Anterior cingulate cortex (tissue), 58 donors: ENCODE measurements at regions not wholly inside any gene's neighbourhood (a gene's known extent, or its start where the extent isn't known, plus 50 kb on each side); places are given as distances from the start of the nearest gene placed in this dataset.
"Not testable (repeated sequence)": the region's sequence is repeated elsewhere in the genome, so short reads cannot be mapped to it uniquely, and the experiment has no call there.

ENCODE experiments used
- DNase-seq, 58 donors: peaks; one replicate each; lab custom pipeline; 2025; lab: John Stamatoyannopoulos, UW

- not testable (repeated sequence) for DNase-seq
These were observed 103.1 kb downstream of the CAPZA3 start for GRCh38 chr12:18840997-18841396.

- no peak for DNase-seq
These were observed 111.2 kb downstream of the CAPZA3 start for GRCh38 chr12:18849080-18849479.

DNA sequence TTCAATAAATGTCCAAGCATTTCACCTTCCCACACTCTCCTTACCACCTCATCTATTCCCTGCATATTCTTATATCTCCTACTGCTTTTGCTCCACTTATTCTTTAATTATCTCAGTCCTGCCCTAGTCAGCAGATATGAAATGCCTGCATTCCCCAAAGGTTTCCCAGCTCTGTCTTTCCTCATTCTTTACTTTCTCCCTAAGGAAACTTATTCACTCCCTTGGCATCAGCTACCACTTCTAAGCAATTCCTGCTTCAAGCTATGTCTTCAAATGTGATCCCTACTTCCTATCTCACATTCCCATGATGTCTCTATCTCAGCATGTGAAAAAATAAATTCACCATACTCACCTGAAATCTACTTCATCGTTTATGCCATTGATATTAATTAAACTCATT, 111.8 kb downstream of the CAPZA3 start:
- no peak for DNase-seq

DNA sequence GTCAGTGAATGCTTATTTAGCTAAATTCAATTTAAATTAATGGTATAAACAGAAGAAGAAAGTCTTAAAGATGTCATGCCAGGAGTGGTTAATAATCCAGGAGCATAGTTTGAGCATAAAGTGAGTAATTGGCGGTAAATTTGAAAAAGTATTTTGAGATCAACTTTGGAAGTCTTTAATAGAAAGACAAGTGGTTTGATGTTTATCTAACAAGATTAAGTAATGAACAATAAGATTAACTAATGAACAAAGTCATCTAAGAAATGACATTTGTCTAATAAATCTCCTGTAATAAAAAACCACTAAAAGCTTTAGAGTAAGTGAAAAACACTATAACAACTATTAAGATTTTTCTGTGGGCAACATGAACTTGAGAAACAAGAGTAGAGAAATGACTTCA, 112.8 kb downstream of the CAPZA3 start:
- DNase-seq, result no peak

- no peak for DNase-seq
These were observed 113.4 kb downstream of the CAPZA3 start for GRCh38 chr12:18851271-18851670.

DNA sequence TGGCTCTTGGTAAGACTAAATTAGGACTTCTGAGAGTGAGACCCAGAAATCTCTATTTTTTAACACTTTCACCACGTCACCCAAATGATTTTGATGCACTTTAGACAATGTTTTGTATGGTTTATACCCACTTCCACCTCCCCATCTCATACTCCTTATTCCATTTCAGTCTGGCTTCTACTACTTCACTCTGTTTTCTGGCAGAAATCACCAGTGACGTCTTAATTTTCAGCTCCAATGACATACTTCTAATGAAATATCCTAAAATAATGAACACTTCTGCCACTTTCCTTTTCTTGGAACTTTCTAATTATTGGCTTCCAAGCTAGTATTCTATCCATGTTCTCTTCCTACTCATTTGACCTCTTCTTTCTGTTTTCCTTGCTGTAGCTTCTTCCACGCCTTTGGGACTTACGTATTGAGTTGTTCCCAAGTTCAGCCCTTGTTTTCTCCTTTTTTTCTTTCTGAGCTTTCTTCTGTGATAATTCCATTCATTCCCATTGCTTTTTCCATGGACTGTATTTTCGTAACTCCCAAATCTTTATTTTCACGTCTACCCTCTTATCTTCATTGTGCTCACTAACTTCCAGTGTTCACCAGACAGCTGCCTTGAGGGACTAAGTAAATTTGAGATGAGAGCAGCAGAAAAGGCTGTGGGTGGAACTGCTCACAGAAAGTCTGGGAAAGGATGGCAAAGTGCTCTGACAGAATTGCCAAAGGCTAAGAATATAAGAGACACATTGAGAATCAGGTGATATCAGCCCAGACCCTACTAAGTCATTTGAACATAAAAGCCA, 115.8 kb downstream of the CAPZA3 start:
- no peak for DNase-seq

DNA sequence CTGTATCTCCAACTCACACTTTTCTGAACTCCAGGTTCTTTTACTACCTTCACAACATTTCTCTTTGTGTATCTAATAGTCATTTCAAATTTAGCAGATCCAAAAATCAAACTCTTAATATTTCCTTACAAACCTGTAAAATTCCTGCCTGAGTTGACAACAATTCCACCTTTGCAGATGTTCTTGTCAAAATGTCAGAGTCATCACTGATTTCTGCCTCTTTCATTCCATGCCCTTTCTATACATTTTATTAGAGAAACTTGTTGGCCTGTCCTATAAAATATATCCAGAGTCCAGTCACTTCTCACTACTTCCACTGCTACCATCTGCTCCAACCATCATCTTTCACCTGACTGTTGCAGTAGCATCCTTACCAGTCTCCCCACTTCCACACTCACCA, 119.7 kb downstream of the CAPZA3 start:
- DNase-seq, result no peak

GRCh38 chr12:18859400-18859799, 121.5 kb downstream of the CAPZA3 start:
- DNase-seq, result no peak

DNA sequence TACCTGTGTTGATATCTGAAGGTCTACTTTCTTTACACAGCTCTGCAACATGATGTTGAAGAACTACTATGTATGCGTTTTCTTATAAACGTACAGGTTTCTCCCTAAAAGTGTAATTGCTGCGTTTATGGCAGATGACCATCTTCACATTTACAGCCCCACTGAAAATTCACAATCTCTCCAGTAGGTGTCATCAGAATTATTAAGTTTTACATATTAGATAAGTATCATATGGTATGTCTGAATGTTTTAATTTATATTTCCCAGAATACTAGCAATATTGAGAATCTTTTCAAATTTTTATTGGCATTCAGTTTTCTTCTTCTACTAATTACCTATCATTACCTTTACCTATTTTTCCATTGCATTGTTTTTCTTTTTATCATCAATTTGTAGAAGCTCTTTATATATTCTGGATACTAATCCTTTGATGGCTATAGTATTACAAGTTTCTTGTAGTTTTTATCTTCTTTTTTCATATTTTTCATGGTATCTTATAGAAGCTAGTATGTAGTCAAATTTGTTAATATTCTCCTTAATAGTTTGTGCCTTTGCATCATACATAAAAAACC, 123.5 kb downstream of the CAPZA3 start:
- DNase-seq, result no peak

- no peak for DNase-seq
These were observed 126.0 kb downstream of the CAPZA3 start for GRCh38 chr12:18863769-18864500.

GRCh38 chr12:18864900-18865561, 127.1 kb downstream of the CAPZA3 start:
- DNase-seq, result no peak

GRCh38 chr12:18868717-18869116, 130.8 kb downstream of the CAPZA3 start:
- DNase-seq, result no peak

DNA sequence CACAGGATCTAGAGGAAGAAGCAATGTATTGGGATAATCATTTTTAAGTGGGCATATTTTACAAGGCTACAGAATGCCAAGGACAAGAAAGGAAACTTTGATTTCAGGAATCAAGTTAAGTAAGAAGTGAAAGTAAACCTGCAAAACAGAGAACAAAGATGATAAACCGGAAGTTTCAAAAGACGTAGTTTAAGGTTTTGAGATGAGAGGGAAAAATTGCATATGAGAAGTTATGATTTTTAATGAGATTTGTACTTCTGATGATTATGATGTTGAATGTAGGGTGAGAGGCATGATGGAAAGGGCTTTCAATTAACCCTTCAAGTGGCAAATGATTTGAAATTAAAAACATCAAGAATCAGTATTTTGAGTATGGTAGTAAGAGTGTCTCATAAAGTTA, 134.9 kb downstream of the CAPZA3 start:
- no peak for DNase-seq

DNA sequence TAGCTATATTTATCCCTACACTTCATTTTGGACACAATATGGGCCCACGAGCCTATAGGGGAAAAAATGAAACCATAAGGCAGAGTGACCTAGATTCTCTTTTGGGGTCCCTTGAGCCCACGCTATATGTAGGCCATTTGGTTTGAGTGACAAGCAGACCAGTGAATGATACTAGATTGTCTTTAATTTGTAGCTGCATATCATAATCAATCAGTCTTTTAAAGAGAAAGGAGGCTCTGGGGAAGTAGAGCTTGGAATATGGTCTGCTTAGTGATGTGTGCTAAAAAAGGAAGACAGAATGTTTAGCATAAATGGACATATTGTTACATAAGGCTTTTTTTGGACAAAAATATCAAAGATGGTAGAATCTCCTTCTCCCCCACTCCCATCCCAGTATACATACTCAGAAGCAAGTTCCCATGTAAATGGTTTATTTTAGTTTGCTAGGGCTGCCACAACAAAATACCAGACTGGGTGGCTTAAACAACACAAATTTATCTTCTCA, 140.8 kb downstream of the CAPZA3 start:
- no peak for DNase-seq

GRCh38 chr12:18882690-18883089, 144.8 kb downstream of the CAPZA3 start:
- no peak for DNase-seq

DNA sequence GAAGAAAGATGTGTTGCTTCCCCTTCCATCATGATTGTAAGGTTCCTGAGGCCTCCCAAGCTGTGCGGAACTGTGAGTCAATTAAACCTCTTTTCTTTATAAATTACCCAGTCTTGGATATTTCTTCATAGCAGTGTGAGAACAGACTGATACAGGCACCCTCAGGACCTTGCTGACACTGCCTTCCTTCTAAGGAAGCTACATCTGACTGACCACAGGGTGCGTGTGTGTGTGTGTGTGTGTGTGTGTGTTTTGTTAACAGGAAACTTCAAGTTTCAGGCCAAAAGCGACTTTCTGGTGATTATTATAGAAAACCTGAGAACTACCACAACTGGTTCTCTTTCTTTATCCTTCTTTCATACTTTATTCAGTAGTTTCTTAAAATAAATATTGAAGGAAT, 149.0 kb downstream of the CAPZA3 start:
- DNase-seq, result no peak

GRCh38 chr12:18887368-18887767, 149.4 kb downstream of the CAPZA3 start:
- no peak for DNase-seq

DNA sequence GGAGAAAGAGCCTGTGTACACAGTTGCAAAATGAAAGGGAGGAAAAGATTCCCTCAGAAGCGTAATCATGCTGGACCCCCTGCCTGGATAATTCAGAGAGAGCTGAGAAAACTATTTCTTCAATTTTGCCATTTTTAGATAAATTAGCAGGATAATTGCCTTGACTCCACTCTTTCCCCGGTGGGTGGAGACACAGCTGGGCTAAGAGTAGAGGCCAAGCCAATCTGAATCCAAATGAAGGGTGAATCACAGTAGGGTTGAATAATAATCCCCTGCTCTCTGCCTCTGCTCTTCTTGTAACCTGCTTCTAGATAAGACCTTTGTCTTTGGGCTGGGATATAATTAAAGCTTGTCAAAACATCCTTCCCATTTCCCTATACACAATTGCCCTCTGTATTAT, 150.1 kb downstream of the CAPZA3 start:
- no peak for DNase-seq

- DNase-seq, result not testable (repeated sequence)
These were observed 152.7 kb downstream of the CAPZA3 start for GRCh38 chr12:18890621-18891020.

- no peak for DNase-seq
These were observed 157.6 kb downstream of the CAPZA3 start for GRCh38 chr12:18895540-18895939.

- DNase-seq, result peak in 1 of 58 donors; percentile 4
These were observed 158.0 kb downstream of the CAPZA3 start for GRCh38 chr12:18895946-18896345.
